ENCODE measurements at regions not wholly inside any gene's neighbourhood (a gene's known extent, or its start where the extent isn't known, plus 50 kb on each side); places are given as distances from the start of the nearest gene placed in this dataset.

DNA sequence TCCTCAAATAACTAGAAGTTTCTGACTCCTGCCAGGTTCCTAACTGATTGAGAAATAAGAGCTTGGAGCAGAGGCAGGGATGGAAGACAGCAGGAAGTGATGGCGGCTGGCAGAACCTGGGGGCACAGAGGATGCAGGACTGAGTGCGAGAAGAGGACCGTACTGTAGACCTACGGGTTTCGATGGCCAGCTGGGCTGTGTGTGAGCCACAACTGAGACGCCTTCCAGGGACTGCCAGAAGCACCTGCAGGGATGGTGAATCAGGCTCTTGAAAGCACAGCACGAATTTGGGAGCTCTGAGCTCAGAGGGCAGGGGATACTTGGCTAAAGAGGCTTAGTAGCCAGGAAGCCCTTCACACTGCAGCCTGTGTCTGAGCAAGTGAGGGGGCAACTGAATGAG is 165.6 kb downstream of the ABHD5 start:
- in situ Hi-C loops (cut with MboI; ENCODE audit: low sequenced_read_pairs, unreplicated experiment), result no loop called here
- TF ChIP-seq, protein P1, sequence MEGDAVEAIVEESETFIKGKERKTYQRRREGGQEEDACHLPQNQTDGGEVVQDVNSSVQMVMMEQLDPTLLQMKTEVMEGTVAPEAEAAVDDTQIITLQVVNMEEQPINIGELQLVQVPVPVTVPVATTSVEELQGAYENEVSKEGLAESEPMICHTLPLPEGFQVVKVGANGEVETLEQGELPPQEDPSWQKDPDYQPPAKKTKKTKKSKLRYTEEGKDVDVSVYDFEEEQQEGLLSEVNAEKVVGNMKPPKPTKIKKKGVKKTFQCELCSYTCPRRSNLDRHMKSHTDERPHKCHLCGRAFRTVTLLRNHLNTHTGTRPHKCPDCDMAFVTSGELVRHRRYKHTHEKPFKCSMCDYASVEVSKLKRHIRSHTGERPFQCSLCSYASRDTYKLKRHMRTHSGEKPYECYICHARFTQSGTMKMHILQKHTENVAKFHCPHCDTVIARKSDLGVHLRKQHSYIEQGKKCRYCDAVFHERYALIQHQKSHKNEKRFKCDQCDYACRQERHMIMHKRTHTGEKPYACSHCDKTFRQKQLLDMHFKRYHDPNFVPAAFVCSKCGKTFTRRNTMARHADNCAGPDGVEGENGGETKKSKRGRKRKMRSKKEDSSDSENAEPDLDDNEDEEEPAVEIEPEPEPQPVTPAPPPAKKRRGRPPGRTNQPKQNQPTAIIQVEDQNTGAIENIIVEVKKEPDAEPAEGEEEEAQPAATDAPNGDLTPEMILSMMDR (IDR thresholded peaks at IDR 0.05; ENCODE audit: borderline replicate concordance, control extremely low read depth, extremely low read depth, insufficient read depth, missing control alignments), result no peak
- no peak for DNase-seq (ENCODE audit: low spot score)

- TF ChIP-seq, protein P1 (IDR thresholded peaks at IDR 0.05; ENCODE audit: borderline replicate concordance, control extremely low read depth, extremely low read depth, insufficient read depth, missing control alignments), result no peak
- no peak for DNase-seq (ENCODE audit: low spot score)
- in situ Hi-C loops (cut with MboI; ENCODE audit: low sequenced_read_pairs, unreplicated experiment), result no loop called here
Observed at GRCh38 chr3:43856761-43857160, 166.0 kb downstream of the ABHD5 start.

DNA sequence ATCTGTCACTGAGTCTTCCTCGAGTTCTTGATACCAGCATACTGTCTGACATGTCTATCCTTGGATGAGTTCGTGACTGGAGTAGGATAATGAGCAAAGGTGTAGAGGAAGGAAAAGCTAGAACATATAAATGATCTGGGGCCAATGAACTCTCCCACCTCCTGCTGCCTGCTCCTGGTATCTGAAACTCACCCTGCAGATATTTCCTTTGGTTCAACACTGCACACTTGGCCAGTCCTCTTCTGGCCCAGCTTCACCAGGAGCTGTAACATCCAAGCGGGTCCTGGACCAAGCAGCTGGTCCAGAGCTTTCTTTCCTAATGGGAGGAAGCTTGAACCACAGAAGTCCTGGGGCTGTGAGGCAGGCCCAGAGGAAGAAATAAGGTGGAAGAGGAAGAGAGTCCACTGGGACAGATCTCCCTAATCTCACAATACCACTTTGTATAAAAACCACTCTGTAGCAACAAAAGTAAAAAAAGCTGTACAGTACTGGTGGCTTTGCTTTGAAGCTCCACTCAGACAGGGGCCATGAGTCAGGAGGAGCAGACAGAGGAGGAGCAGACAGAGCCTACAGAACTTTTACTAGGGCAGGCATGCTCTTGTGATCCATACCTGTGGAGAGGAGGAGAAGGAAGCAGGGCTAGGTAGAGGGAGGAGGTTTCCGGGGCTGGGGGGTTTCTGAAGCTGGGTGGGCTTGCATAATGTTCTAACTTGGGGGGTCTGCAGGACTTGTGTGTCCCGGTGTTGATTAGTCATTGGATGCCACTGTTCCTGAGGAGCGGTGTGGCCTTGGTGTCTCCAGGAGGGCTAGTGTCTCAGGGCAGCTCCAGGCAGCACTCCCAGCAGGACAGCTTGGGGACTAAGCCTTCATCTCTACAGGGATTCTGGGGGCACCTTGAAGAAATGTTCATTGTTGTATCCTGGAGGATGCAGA is 166.9 kb downstream of the ABHD5 start:
- no peak for DNase-seq (ENCODE audit: low spot score)
- in situ Hi-C loops (cut with MboI; ENCODE audit: low sequenced_read_pairs, unreplicated experiment), result no loop called here
- TF ChIP-seq, protein P1 (IDR thresholded peaks at IDR 0.05; ENCODE audit: borderline replicate concordance, control extremely low read depth, extremely low read depth, insufficient read depth, missing control alignments), result no peak

- TF ChIP-seq, protein P1 (IDR thresholded peaks at IDR 0.05; ENCODE audit: borderline replicate concordance, control extremely low read depth, extremely low read depth, insufficient read depth, missing control alignments), result no peak
- in situ Hi-C loops (cut with MboI; ENCODE audit: low sequenced_read_pairs, unreplicated experiment), result no loop called here
- DNase-seq (ENCODE audit: low spot score), result no peak
Observed at GRCh38 chr3:43858294-43858701, 167.6 kb downstream of the ABHD5 start.

DNA sequence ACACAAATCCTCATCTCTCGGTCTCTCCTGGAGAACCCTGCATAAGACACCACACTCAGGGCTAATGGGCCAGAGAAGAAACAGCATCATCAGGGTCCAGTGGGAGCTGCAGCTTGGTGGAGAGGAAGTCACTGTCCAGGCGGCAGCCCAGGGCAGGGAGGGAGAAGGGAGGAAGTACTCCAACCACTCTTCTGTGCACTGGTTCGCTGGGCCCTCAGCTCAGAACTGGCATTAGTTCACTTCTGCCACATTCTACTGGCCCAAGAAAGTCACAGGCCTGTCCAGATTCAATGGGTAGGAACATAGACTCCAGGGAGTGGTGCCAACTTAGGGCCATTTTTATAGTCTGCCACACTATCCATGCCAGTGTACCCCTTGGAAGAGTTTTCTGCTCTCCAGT is 169.0 kb downstream of the ABHD5 start:
- in situ Hi-C loops (cut with MboI; ENCODE audit: low sequenced_read_pairs, unreplicated experiment), result no loop called here
- TF ChIP-seq, protein P1 (IDR thresholded peaks at IDR 0.05; ENCODE audit: borderline replicate concordance, control extremely low read depth, extremely low read depth, insufficient read depth, missing control alignments), result no peak
- DNase-seq (ENCODE audit: low spot score), result no peak

DNA sequence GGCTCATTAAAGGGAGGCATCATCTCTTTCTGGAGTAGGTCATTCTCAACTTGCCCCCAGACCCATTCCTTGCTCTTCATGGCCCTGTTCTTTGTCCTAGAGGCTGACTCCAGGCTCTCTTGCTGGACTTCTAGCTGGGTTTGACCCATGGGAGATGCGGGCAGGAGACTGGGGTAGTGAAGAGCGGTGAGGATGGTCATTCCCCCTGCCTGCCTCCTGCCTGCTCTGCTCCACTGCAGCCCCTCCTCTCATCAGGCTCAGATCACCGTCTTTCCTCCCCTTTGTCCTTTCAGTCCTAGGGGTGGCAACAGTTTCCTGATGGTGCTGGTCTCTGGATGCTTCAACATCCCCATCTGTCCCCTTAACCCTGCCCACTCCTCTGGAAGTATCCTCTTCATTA is 170.9 kb downstream of the ABHD5 start:
- TF ChIP-seq, protein P1 (IDR thresholded peaks at IDR 0.05; ENCODE audit: borderline replicate concordance, control extremely low read depth, extremely low read depth, insufficient read depth, missing control alignments), result no peak
- DNase-seq (ENCODE audit: low spot score), result no peak
- in situ Hi-C loops (cut with MboI; ENCODE audit: low sequenced_read_pairs, unreplicated experiment), result no loop called here
